GM12865 (cell line): ENCODE measurements at regions not wholly inside any gene's neighbourhood (a gene's known extent, or its start where the extent isn't known, plus 50 kb on each side); places are given as distances from the start of the nearest gene placed in this dataset.

Experiments used
- DNase-seq: peaks from one replicate; pipeline ENCODE4 v3.0.0; 2010; ENCODE audit warnings: low read depth
- H3K4me3 ChIP-seq: 2 replicates; pipeline ENCODE4 v1.5.1; 2011; ENCODE audit warnings: mild to moderate bottlenecking, low read depth, low read length, control low read depth
- CTCF ChIP-seq: IDR thresholded peaks from 2 replicates; pipeline ENCODE4 v1.5.1; 2011; ENCODE audit warnings: low read length, control low read depth, low read depth, inconsistent platforms; ENCODE audit not compliant: insufficient read depth; ENCODE audit errors: missing control alignments

GRCh38 chr6:165894171-165894825 lies 231.3 kb upstream of the PDE10A start:
- no peak overlapping the region for H3K4me3 ChIP-seq
- no peak for DNase-seq
- TF ChIP-seq CTCF, result no peak

GRCh38 chr6:165893431-165893830 lies 230.4 kb upstream of the PDE10A start:
- no peak for DNase-seq
- TF ChIP-seq CTCF, result no peak
- H3K4me3 ChIP-seq, result no peak overlapping the region

- no peak overlapping the region for H3K4me3 ChIP-seq
- no peak for DNase-seq
- TF ChIP-seq CTCF, result no peak
These were observed 228.3 kb upstream of the PDE10A start for GRCh38 chr6:165891320-165891719.

- H3K4me3 ChIP-seq, result no peak overlapping the region
- DNase-seq, result no peak
- TF ChIP-seq CTCF, result no peak
These were observed 227.3 kb upstream of the PDE10A start for GRCh38 chr6:165890404-165890735.

GRCh38 chr6:165889636-165890403 lies 226.8 kb upstream of the PDE10A start:
- peak; percentile 41 for TF ChIP-seq CTCF
- no peak overlapping the region for H3K4me3 ChIP-seq
- DNase-seq, result peak; percentile 35

- no peak for TF ChIP-seq CTCF
- H3K4me3 ChIP-seq, result no peak overlapping the region
- no peak for DNase-seq
These were observed 223.1 kb upstream of the PDE10A start for GRCh38 chr6:165886169-165886568.
